DND-41 (cell line): ENCODE measurements at regions not wholly inside any gene's neighbourhood (a gene's known extent, or its start where the extent isn't known, plus 50 kb on each side); places are given as distances from the start of the nearest gene placed in this dataset.

ENCODE experiments used
- EZH2 ChIP-seq: IDR thresholded peaks from 3 replicates; pipeline ENCODE4 v1.6.1; 2012; ENCODE audit warnings: borderline replicate concordance, low read depth, mild to moderate bottlenecking, moderate library complexity, low read length, inconsistent platforms; ENCODE audit not compliant: severe bottlenecking
- TF ChIP-seq, protein P1 (sequence below): IDR thresholded peaks from 2 replicates; pipeline ENCODE4 v1.5.1; 2012; ENCODE audit warnings: borderline replicate concordance, low read length, moderate library complexity, mild to moderate bottlenecking; ENCODE audit not compliant: poor library complexity, severe bottlenecking; ENCODE audit errors: extremely low read depth

GRCh38 chr2:7766088-7766722 lies 849.0 kb downstream of the RNF144A start:
- TF ChIP-seq, protein P1, sequence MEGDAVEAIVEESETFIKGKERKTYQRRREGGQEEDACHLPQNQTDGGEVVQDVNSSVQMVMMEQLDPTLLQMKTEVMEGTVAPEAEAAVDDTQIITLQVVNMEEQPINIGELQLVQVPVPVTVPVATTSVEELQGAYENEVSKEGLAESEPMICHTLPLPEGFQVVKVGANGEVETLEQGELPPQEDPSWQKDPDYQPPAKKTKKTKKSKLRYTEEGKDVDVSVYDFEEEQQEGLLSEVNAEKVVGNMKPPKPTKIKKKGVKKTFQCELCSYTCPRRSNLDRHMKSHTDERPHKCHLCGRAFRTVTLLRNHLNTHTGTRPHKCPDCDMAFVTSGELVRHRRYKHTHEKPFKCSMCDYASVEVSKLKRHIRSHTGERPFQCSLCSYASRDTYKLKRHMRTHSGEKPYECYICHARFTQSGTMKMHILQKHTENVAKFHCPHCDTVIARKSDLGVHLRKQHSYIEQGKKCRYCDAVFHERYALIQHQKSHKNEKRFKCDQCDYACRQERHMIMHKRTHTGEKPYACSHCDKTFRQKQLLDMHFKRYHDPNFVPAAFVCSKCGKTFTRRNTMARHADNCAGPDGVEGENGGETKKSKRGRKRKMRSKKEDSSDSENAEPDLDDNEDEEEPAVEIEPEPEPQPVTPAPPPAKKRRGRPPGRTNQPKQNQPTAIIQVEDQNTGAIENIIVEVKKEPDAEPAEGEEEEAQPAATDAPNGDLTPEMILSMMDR = no peak
- no peak for TF ChIP-seq EZH2
